Stomach (tissue), 8 donors: ENCODE measurements at regions not wholly inside any gene's neighbourhood (a gene's known extent, or its start where the extent isn't known, plus 50 kb on each side); places are given as distances from the start of the nearest gene placed in this dataset.

Source experiments
- DNase-seq, 2 donors: peaks; one replicate each; pipeline versions ENCODE4 v3.0.0 to v3.0.0-alpha.2; 2013 to 2019
- H3K27ac ChIP-seq, 5 donors: fragments of 200-600 bp in 4 of 5; sonication (generic) in 4 of 5; one replicate each; pipeline ENCODE4 v1.5.1; 2013 to 2019; ENCODE audit warnings: mild to moderate bottlenecking in 1 of 5, moderate library complexity in 1 of 5
- H3K27me3 ChIP-seq, 3 donors: fragments of 200-600 bp; sonication (generic); one replicate each; pipeline ENCODE4 v1.5.1; 2017 to 2019; ENCODE audit warnings: mixed run types in 1 of 3
- H3K36me3 ChIP-seq, 4 donors: fragments of 200-600 bp; sonication (generic); 1 replicate in 3 of 4; 2 replicates in 1 of 4; pipeline ENCODE4 v1.5.1; 2016 to 2019
- H3K4me1 ChIP-seq, 4 donors: fragments of 200-600 bp; sonication (generic); one replicate each; pipeline ENCODE4 v1.5.1; 2016 to 2019
- H3K4me3 ChIP-seq, 4 donors: fragments of 200-600 bp; sonication (generic) in 3 of 4; one replicate each; pipeline ENCODE4 v1.5.1; 2016 to 2019; ENCODE audit warnings: mild to moderate bottlenecking in 1 of 4
- H3K9me3 ChIP-seq, 4 donors: fragments of 200-600 bp; sonication (generic); one replicate each; pipeline ENCODE4 v1.5.1; 2016 to 2019
- CTCF ChIP-seq, 7 experiments: fragments of 450-650 bp in 4 of 7; fragments of 200-600 bp in 3 of 7; sonication (generic) in 3 of 7; IDR thresholded peaks; one replicate each; pipeline ENCODE4 v1.5.1; 2016 to 2019; ENCODE audit warnings: antibody characterized with exemption in 7 of 7, control low read depth in 2 of 7, mild to moderate bottlenecking in 1 of 7
- EP300 ChIP-seq: sonication (generic); formaldehyde crosslinking; IDR thresholded peaks from one replicate; pipeline ENCODE4 v1.6.1; 2017; ENCODE audit warnings: antibody characterized with exemption
- POLR2A ChIP-seq, 4 donors: fragments of 450-650 bp; IDR thresholded peaks; one replicate each; pipeline ENCODE4 v1.6.1; 2016; ENCODE audit warnings: antibody characterized with exemption in 4 of 4, control low read depth in 2 of 4, mild to moderate bottlenecking in 1 of 4, moderate library complexity in 1 of 4
- POLR2AphosphoS5 ChIP-seq, 3 donors: sonication (generic); formaldehyde crosslinking; IDR thresholded peaks; one replicate each; pipeline ENCODE4 v1.6.1; 2016; ENCODE audit warnings: antibody characterized with exemption in 3 of 3
- WGBS, 5 donors: extraction: QIAGEN DNeasy Blood & Tissue Kit in 3 of 5; methylation state at CpG; one replicate each; pipeline versions ENCODE4 v1.1.5 to v1.1.7; 2013 to 2018; 5-methylcytosine and 5-hydroxymethylcytosine counted together
- intact Hi-C: fragments of 100-400 bp; cut with DNase I; formaldehyde crosslinking; loops from one replicate; pipeline ENCODE4 v1.15.1; 2023; ENCODE audit warnings: low total_unique reads
- donor health status: healthy with polysubstance abuse.
- donor health status: Bipolar disorder and iron deficiency.
- donor health status: healthy.

DNA sequence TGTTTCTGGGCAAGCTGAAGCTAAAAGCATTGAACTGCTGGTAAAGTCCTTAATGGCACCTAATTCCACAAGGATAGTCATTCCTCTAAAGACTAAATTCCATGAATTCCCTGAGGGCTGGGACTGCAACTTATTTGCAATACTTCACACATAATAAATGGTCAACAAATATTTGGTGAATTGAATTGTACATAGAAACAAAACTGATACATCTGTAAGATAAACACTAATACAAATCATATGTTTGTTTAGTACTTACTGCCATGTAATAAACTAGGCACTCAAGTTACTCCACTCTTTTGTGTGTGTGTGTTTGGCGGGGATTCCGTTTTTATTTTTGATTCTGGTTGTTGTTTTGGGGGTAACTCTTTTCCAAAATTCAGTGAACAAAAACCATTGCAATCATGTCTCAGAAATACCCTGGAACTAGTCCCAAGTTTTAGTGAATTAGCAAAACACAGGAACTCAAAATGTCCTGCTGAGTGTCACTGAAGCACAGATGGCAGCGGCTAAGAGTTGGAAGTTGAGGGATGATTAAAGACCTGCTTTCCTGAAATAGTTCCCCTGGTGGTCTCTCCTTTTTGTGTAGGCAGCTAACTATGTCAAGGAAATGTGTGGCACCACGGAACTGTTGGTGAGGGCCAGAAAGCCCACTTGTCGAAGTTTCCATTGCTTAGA is 74.8 kb upstream of the SNRPB2 start:
- Histone ChIP-seq H3K36me3 (no peaks in the 10 kb centered on the region), H3K27ac (no peak overlapping the region), H3K27me3 (peaks cover 0 to under 1% (median 0%) of the 10 kb centered on the region in 3 donors), H3K9me3 (peaks cover 0 to 11% (median 3%) of the 10 kb centered on the region in 4 donors), H3K4me3 (no peak overlapping the region), H3K4me1 (no peaks in the 10 kb centered on the region)
- intact Hi-C loops = no loop called here
- TF ChIP-seq EP300 = no peak
- TF ChIP-seq POLR2AphosphoS5 (IDR thresholded peaks at IDR 0.05) = no peak
- TF ChIP-seq POLR2A (IDR thresholded peaks at IDR 0.05) = no peak
- TF ChIP-seq CTCF (IDR thresholded peaks at IDR 0.05) = no peak
- WGBS, 5 donors = 49 to 64% (median 59%) methylated on average over 5 of the region's 5 CpGs
- DNase-seq = no peak

DNA sequence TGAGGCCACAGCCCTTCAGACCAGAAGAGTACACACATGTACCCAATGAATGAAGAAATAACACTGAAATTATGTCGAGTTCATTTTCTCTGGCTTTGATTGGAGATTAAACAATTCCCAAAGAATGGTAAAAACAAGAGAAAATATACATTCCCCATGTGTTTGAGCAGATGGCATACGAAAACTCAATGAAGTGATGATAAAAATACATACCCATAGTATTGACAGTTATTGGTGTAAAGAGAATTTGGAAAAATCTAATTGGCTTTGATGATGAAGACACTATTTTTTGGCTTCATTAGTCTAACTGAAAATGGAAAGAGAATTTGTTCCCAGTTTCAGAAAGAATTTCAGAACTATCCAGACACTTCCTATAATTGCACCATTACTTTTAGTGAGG is 76.6 kb upstream of the SNRPB2 start:
- H3K36me3 ChIP-seq = no peaks in the 10 kb centered on the region
- H3K9me3 ChIP-seq = peaks cover 0 to 11% (median 3%) of the 10 kb centered on the region in 4 donors
- intact Hi-C loops = no loop called here
- WGBS, 5 donors = 69 to 85% (median 74%) methylated on average over 2 of the region's 2 CpGs
- no peaks in the 10 kb centered on the region for H3K4me1 ChIP-seq
- H3K27ac ChIP-seq = no peak overlapping the region
- TF ChIP-seq POLR2AphosphoS5 (IDR thresholded peaks at IDR 0.05) (no peak), CTCF (IDR thresholded peaks at IDR 0.05) (no peak), EP300 (no peak), POLR2A (IDR thresholded peaks at IDR 0.05) (no peak)
- no peak overlapping the region for H3K4me3 ChIP-seq
- peaks cover 0 to 8% (median 0%) of the 10 kb centered on the region in 3 donors for H3K27me3 ChIP-seq
- no peak for DNase-seq

- no peak overlapping the region for H3K27ac ChIP-seq
- WGBS, 5 donors = 57 to 67% (median 64%) methylated on average over 12 of the region's 12 CpGs
- intact Hi-C loops = no loop called here
- H3K9me3 ChIP-seq = peaks cover 0 to 8% (median 3%) of the 10 kb centered on the region in 4 donors
- no peaks in the 10 kb centered on the region for H3K4me1 ChIP-seq
- H3K36me3 ChIP-seq = no peaks in the 10 kb centered on the region
- H3K4me3 ChIP-seq = no peak overlapping the region
- peaks cover 0 to 13% (median 0%) of the 10 kb centered on the region in 3 donors for H3K27me3 ChIP-seq
- TF ChIP-seq CTCF (IDR thresholded peaks at IDR 0.05) = no peak
- no peak for DNase-seq
Measured at GRCh38 chr20:16647875-16648597, 74.8 kb upstream of the KIF16B start.

GRCh38 chr20:16641511-16642023 is 68.3 kb upstream of the KIF16B start:
- H3K27ac ChIP-seq = no peak overlapping the region
- H3K27me3 ChIP-seq = no peaks in the 10 kb centered on the region
- DNase-seq = no peak
- 69 to 84% (median 78%) methylated on average over 2 of the region's 2 CpGs for WGBS, 5 donors
- no peaks in the 10 kb centered on the region for H3K36me3 ChIP-seq
- H3K4me3 ChIP-seq = no peak overlapping the region
- no peaks in the 10 kb centered on the region for H3K4me1 ChIP-seq
- intact Hi-C loops = no loop called here
- TF ChIP-seq EP300 = no peak
- no peak for TF ChIP-seq POLR2A (IDR thresholded peaks at IDR 0.05)
- no peak for TF ChIP-seq POLR2AphosphoS5 (IDR thresholded peaks at IDR 0.05)
- TF ChIP-seq CTCF (IDR thresholded peaks at IDR 0.05) = no peak
- H3K9me3 ChIP-seq = peaks cover 0 to 8% (median 3%) of the 10 kb centered on the region in 4 donors
